ENCODE measurements at regions not wholly inside any gene's neighbourhood (a gene's known extent, or its start where the extent isn't known, plus 50 kb on each side); places are given as distances from the start of the nearest gene placed in this dataset.

- ATAC-seq (ENCODE audit: poor library complexity): no peak
- H3K4me3 Mint-ChIP-seq: no peak overlapping the region
- H3K27me3 ChIP-seq (ENCODE audit: control insufficient read depth in 1 of 2, insufficient read depth in 2 of 2, low read length in 2 of 2): no peaks in the 10 kb centered on the region
- no peaks in the 10 kb centered on the region for H3K36me3 Mint-ChIP-seq (ENCODE audit: low read depth)
- DNase-seq: no peak
- no peaks in the 10 kb centered on the region for H3K9me3 ChIP-seq (ENCODE audit: control insufficient read depth in 1 of 2, insufficient read depth in 1 of 2, low read length in 2 of 2)
- POLR2A ChIA-PET: no interaction called here
- H3K4me1 ChIP-seq (ENCODE audit: insufficient read depth, low read length): no peaks in the 10 kb centered on the region
- CTCF ChIA-PET: no interaction called here
- H3K4me3 ChIP-seq (ENCODE audit: low read length): no peak overlapping the region
- no peaks in the 10 kb centered on the region for H3K4me1 Mint-ChIP-seq (ENCODE audit: low read depth)
- intact Hi-C loops (cut with DNase I, micrococcal nuclease): no loop called here
- no peaks in the 10 kb centered on the region for H3K27me3 Mint-ChIP-seq
- no peak for TF ChIP-seq CTCF (IDR thresholded peaks at IDR 0.05)
- H3K36me3 ChIP-seq (ENCODE audit: insufficient read depth, low read length): no peaks in the 10 kb centered on the region
- H3K9me3 Mint-ChIP-seq: no peaks in the 10 kb centered on the region
- no peak overlapping the region for H3K27ac ChIP-seq (ENCODE audit: low read depth in 1 of 2, low read length in 2 of 2)
- H3K27ac Mint-ChIP-seq: no peak overlapping the region
Observed at GRCh38 chrX:3250966-3251365, 95.5 kb downstream of the MXRA5 start.

- no peaks in the 10 kb centered on the region for H3K27me3 Mint-ChIP-seq
- no peaks in the 10 kb centered on the region for H3K9me3 Mint-ChIP-seq
- DNase-seq (no peak), ATAC-seq (ENCODE audit: poor library complexity) (no peak)
- ChIA-PET CTCF (no interaction called here), POLR2A (no interaction called here)
- no peak overlapping the region for H3K27ac Mint-ChIP-seq
- Histone ChIP-seq H3K27me3 (ENCODE audit: control insufficient read depth in 1 of 2, insufficient read depth in 2 of 2, low read length in 2 of 2) (no peaks in the 10 kb centered on the region), H3K4me3 (ENCODE audit: low read length) (no peak overlapping the region), H3K27ac (ENCODE audit: low read depth in 1 of 2, low read length in 2 of 2) (no peak overlapping the region), H3K36me3 (ENCODE audit: insufficient read depth, low read length) (no peaks in the 10 kb centered on the region), H3K4me1 (ENCODE audit: insufficient read depth, low read length) (no peaks in the 10 kb centered on the region), H3K9me3 (ENCODE audit: control insufficient read depth in 1 of 2, insufficient read depth in 1 of 2, low read length in 2 of 2) (no peaks in the 10 kb centered on the region)
- H3K36me3 Mint-ChIP-seq (ENCODE audit: low read depth): no peaks in the 10 kb centered on the region
- TF ChIP-seq CTCF (IDR thresholded peaks at IDR 0.05): no peak
- no peaks in the 10 kb centered on the region for H3K4me1 Mint-ChIP-seq (ENCODE audit: low read depth)
- H3K4me3 Mint-ChIP-seq: no peak overlapping the region
- intact Hi-C loops (cut with DNase I, micrococcal nuclease): no loop called here
Observed at GRCh38 chrX:3244955-3245354, 101.5 kb downstream of the MXRA5 start.

GRCh38 chrX:3244203-3244743 lies 102.2 kb downstream of the MXRA5 start:
- H3K4me3 ChIP-seq (ENCODE audit: low read length): no peak overlapping the region

More at GRCh38 chrX:3244203-3244743, 102.2 kb downstream of the MXRA5 start:
- no peak overlapping the region for H3K27ac Mint-ChIP-seq
- Histone ChIP-seq H3K27ac (ENCODE audit: low read depth in 1 of 2, low read length in 2 of 2) (no peak overlapping the region), H3K36me3 (ENCODE audit: insufficient read depth, low read length) (no peaks in the 10 kb centered on the region), H3K27me3 (ENCODE audit: control insufficient read depth in 1 of 2, insufficient read depth in 2 of 2, low read length in 2 of 2) (no peaks in the 10 kb centered on the region), H3K4me1 (ENCODE audit: insufficient read depth, low read length) (no peaks in the 10 kb centered on the region), H3K9me3 (ENCODE audit: control insufficient read depth in 1 of 2, insufficient read depth in 1 of 2, low read length in 2 of 2) (no peaks in the 10 kb centered on the region)
- H3K36me3 Mint-ChIP-seq (ENCODE audit: low read depth): no peaks in the 10 kb centered on the region
- no peaks in the 10 kb centered on the region for H3K4me1 Mint-ChIP-seq (ENCODE audit: low read depth)
- TF ChIP-seq CTCF (IDR thresholded peaks at IDR 0.05): no peak
- intact Hi-C loops (cut with DNase I, micrococcal nuclease): no loop called here
- no peak for DNase-seq
- H3K27me3 Mint-ChIP-seq: no peaks in the 10 kb centered on the region
- CTCF ChIA-PET: no interaction called here
- ATAC-seq (ENCODE audit: poor library complexity): no peak
- H3K9me3 Mint-ChIP-seq: no peaks in the 10 kb centered on the region
- POLR2A ChIA-PET: no interaction called here
- no peak overlapping the region for H3K4me3 Mint-ChIP-seq

All from CD4-positive, alpha-beta T cell (primary cell).